Stimulated activated CD8-positive, alpha-beta memory T cell treated with anti-CD3 and anti-CD28 coated beads, Interleukin-7, amount 100 ng/mL, for 24 hours (primary cell): ENCODE measurements at regions not wholly inside any gene's neighbourhood (a gene's known extent, or its start where the extent isn't known, plus 50 kb on each side); places are given as distances from the start of the nearest gene placed in this dataset.
"Not testable (repeated sequence)": the region's sequence is repeated elsewhere in the genome, so short reads cannot be mapped to it uniquely, and the experiment has no call there.

Experiments
- DNase-seq: peaks from one replicate; pipeline ENCODE4 v3.0.0-alpha.2; 2020; ENCODE audit warnings: low read depth

- DNase-seq, result no peak
These were observed 637.1 kb upstream of the CCNG1 start for GRCh38 chr5:162800301-162800700.

GRCh38 chr5:162801235-162801634 is 636.2 kb upstream of the CCNG1 start:
- DNase-seq, result no peak

GRCh38 chr5:162806195-162806594 is 631.2 kb upstream of the CCNG1 start:
- DNase-seq, result no peak

GRCh38 chr5:162811071-162811470 is 626.3 kb upstream of the CCNG1 start:
- no peak for DNase-seq

- no peak for DNase-seq
These were observed 620.6 kb upstream of the CCNG1 start for GRCh38 chr5:162816816-162817215.

- no peak for DNase-seq
These were observed 620.0 kb upstream of the CCNG1 start for GRCh38 chr5:162817364-162817763.

- not testable (repeated sequence) for DNase-seq
These were observed 615.7 kb upstream of the CCNG1 start for GRCh38 chr5:162821664-162822063.

GRCh38 chr5:162824360-162824759 is 613.0 kb upstream of the CCNG1 start:
- DNase-seq, result no peak

- DNase-seq, result no peak
These were observed 600.2 kb upstream of the CCNG1 start for GRCh38 chr5:162837155-162837554.

- DNase-seq, result no peak
These were observed 594.7 kb upstream of the CCNG1 start for GRCh38 chr5:162842727-162843126.

- DNase-seq, result no peak
These were observed 585.3 kb upstream of the CCNG1 start for GRCh38 chr5:162852134-162852533.

- no peak for DNase-seq
These were observed 578.6 kb upstream of the CCNG1 start for GRCh38 chr5:162858770-162859169.

GRCh38 chr5:162870966-162871365 is 566.4 kb upstream of the CCNG1 start:
- no peak for DNase-seq

GRCh38 chr5:162882629-162883028 is 554.8 kb upstream of the CCNG1 start:
- DNase-seq, result no peak

- DNase-seq, result no peak
These were observed 550.7 kb upstream of the CCNG1 start for GRCh38 chr5:162886717-162887116.

GRCh38 chr5:162888268-162888667 is 549.1 kb upstream of the CCNG1 start:
- DNase-seq, result no peak

GRCh38 chr5:162911873-162912272 is 525.5 kb upstream of the CCNG1 start:
- DNase-seq, result no peak

GRCh38 chr5:162916368-162916767 is 521.0 kb upstream of the CCNG1 start:
- no peak for DNase-seq

GRCh38 chr5:162929104-162929503 is 508.3 kb upstream of the CCNG1 start:
- no peak for DNase-seq

GRCh38 chr5:162931501-162931900 is 505.9 kb upstream of the CCNG1 start:
- DNase-seq, result no peak

- no peak for DNase-seq
These were observed 497.4 kb upstream of the CCNG1 start for GRCh38 chr5:162939991-162940390.

- DNase-seq, result no peak
These were observed 488.7 kb upstream of the CCNG1 start for GRCh38 chr5:162948677-162949076.

- DNase-seq, result no peak
These were observed 480.8 kb upstream of the CCNG1 start for GRCh38 chr5:162956570-162956969.

GRCh38 chr5:162964144-162964543 is 473.3 kb upstream of the CCNG1 start:
- not testable (repeated sequence) for DNase-seq

GRCh38 chr5:162990063-162990462 is 447.3 kb upstream of the CCNG1 start:
- no peak for DNase-seq
